ENCODE measurements at regions not wholly inside any gene's neighbourhood (a gene's known extent, or its start where the extent isn't known, plus 50 kb on each side); places are given as distances from the start of the nearest gene placed in this dataset.

GRCh38 chr11:80196041-80196440 lies 755.2 kb upstream of the TENM4 start:
- H4K91ac ChIP-seq (ENCODE audit: low read depth, low read length) = no peak overlapping the region
- H3K18ac ChIP-seq (ENCODE audit: low read length) = no peak overlapping the region
- H3K9ac ChIP-seq (ENCODE audit: low read length) = no peak overlapping the region

GRCh38 chr11:80194625-80195024 lies 753.8 kb upstream of the TENM4 start:
- Histone ChIP-seq H3K9me3 (ENCODE audit: insufficient read depth, low read depth, low read length) (no peaks in the 10 kb centered on the region), H3K18ac (ENCODE audit: low read length) (no peak overlapping the region), H3K27ac (ENCODE audit: low read depth, low read length) (no peak overlapping the region), H3K79me2 (ENCODE audit: control insufficient read depth, insufficient read depth, low read length, poor library complexity) (no peaks in the 10 kb centered on the region), H2AFZ (ENCODE audit: insufficient read depth, low read length, poor library complexity) (no peak overlapping the region), H2AK5ac (ENCODE audit: low read length) (no peak overlapping the region), H3K4me1 (ENCODE audit: control insufficient read depth in 1 of 2, insufficient read depth in 2 of 2, low read length in 2 of 2) (no peaks in the 10 kb centered on the region), H3K14ac (ENCODE audit: low read length) (no peak overlapping the region), H3K4ac (ENCODE audit: low read depth, low read length) (no peak overlapping the region), H2BK5ac (ENCODE audit: low read depth, low read length, poor library complexity) (no peak overlapping the region), H3K27me3 (ENCODE audit: insufficient read depth, low read length) (no peaks in the 10 kb centered on the region), H3K36me3 (ENCODE audit: control insufficient read depth in 1 of 2, insufficient read depth in 2 of 2, low read length in 2 of 2) (no peaks in the 10 kb centered on the region), H3K23ac (ENCODE audit: low read length) (no peak overlapping the region), H2BK120ac (ENCODE audit: insufficient read depth, low read length, poor library complexity) (no peak overlapping the region), H3K4me3 (ENCODE audit: low read depth, low read length) (no peak overlapping the region), H3K9ac (ENCODE audit: low read length) (no peak overlapping the region), H3K79me1 (ENCODE audit: low read length) (no peaks in the 10 kb centered on the region), H4K8ac (ENCODE audit: low read depth, low read length) (no peak overlapping the region), H3K4me2 (ENCODE audit: low read length) (no peak overlapping the region), H4K91ac (ENCODE audit: low read depth, low read length) (no peak overlapping the region), H2BK12ac (ENCODE audit: low read length) (no peak overlapping the region), H4K12ac (ENCODE audit: low read depth, low read length) (no peak overlapping the region)
- no CpG with 5 or more reads among the region's 1 CpG for WGBS (ENCODE audit: extremely low coverage, insufficient coverage, insufficient read length)
- no peak for DNase-seq

More at GRCh38 chr11:80196041-80196440, 755.2 kb upstream of the TENM4 start:
- no peak overlapping the region for H3K4me2 ChIP-seq (ENCODE audit: low read length)
- H3K4me3 ChIP-seq (ENCODE audit: low read depth, low read length) = no peak overlapping the region
- no peaks in the 10 kb centered on the region for H3K27me3 ChIP-seq (ENCODE audit: insufficient read depth, low read length)
- H3K79me1 ChIP-seq (ENCODE audit: low read length) = no peaks in the 10 kb centered on the region
- H2AK5ac ChIP-seq (ENCODE audit: low read length) = no peak overlapping the region
- H3K79me2 ChIP-seq (ENCODE audit: control insufficient read depth, insufficient read depth, low read length, poor library complexity) = no peaks in the 10 kb centered on the region
- H3K27ac ChIP-seq (ENCODE audit: low read depth, low read length) = no peak overlapping the region
- H2BK120ac ChIP-seq (ENCODE audit: insufficient read depth, low read length, poor library complexity) = no peak overlapping the region
- H2BK12ac ChIP-seq (ENCODE audit: low read length) = no peak overlapping the region
- no peaks in the 10 kb centered on the region for H3K36me3 ChIP-seq (ENCODE audit: control insufficient read depth in 1 of 2, insufficient read depth in 2 of 2, low read length in 2 of 2)
- no peak overlapping the region for H3K23ac ChIP-seq (ENCODE audit: low read length)
- no peak overlapping the region for H2AFZ ChIP-seq (ENCODE audit: insufficient read depth, low read length, poor library complexity)
- H3K4ac ChIP-seq (ENCODE audit: low read depth, low read length) = no peak overlapping the region
- DNase-seq = no peak
- H3K14ac ChIP-seq (ENCODE audit: low read length) = no peak overlapping the region
- H4K8ac ChIP-seq (ENCODE audit: low read depth, low read length) = no peak overlapping the region
- no peaks in the 10 kb centered on the region for H3K9me3 ChIP-seq (ENCODE audit: insufficient read depth, low read depth, low read length)
- no peaks in the 10 kb centered on the region for H3K4me1 ChIP-seq (ENCODE audit: control insufficient read depth in 1 of 2, insufficient read depth in 2 of 2, low read length in 2 of 2)
- no peak overlapping the region for H4K12ac ChIP-seq (ENCODE audit: low read depth, low read length)
- H2BK5ac ChIP-seq (ENCODE audit: low read depth, low read length, poor library complexity) = no peak overlapping the region

GRCh38 chr11:80194016-80194415 lies 753.2 kb upstream of the TENM4 start:
- no peak overlapping the region for H4K91ac ChIP-seq (ENCODE audit: low read depth, low read length)
- H2BK120ac ChIP-seq (ENCODE audit: insufficient read depth, low read length, poor library complexity) = no peak overlapping the region
- H3K23ac ChIP-seq (ENCODE audit: low read length) = no peak overlapping the region
- H3K4ac ChIP-seq (ENCODE audit: low read depth, low read length) = no peak overlapping the region
- H3K4me1 ChIP-seq (ENCODE audit: control insufficient read depth in 1 of 2, insufficient read depth in 2 of 2, low read length in 2 of 2) = no peaks in the 10 kb centered on the region
- H4K8ac ChIP-seq (ENCODE audit: low read depth, low read length) = no peak overlapping the region
- H3K18ac ChIP-seq (ENCODE audit: low read length) = no peak overlapping the region
- no peaks in the 10 kb centered on the region for H3K27me3 ChIP-seq (ENCODE audit: insufficient read depth, low read length)
- H3K4me3 ChIP-seq (ENCODE audit: low read depth, low read length) = no peak overlapping the region
- no peak for DNase-seq
- H2AK5ac ChIP-seq (ENCODE audit: low read length) = no peak overlapping the region
- H3K9ac ChIP-seq (ENCODE audit: low read length) = no peak overlapping the region
- no peaks in the 10 kb centered on the region for H3K79me1 ChIP-seq (ENCODE audit: low read length)
- no peak overlapping the region for H3K27ac ChIP-seq (ENCODE audit: low read depth, low read length)
- H2BK5ac ChIP-seq (ENCODE audit: low read depth, low read length, poor library complexity) = no peak overlapping the region
- no peak overlapping the region for H3K4me2 ChIP-seq (ENCODE audit: low read length)
- H3K36me3 ChIP-seq (ENCODE audit: control insufficient read depth in 1 of 2, insufficient read depth in 2 of 2, low read length in 2 of 2) = no peaks in the 10 kb centered on the region
- H3K14ac ChIP-seq (ENCODE audit: low read length) = no peak overlapping the region
- H3K79me2 ChIP-seq (ENCODE audit: control insufficient read depth, insufficient read depth, low read length, poor library complexity) = no peaks in the 10 kb centered on the region
- WGBS (ENCODE audit: extremely low coverage, insufficient coverage, insufficient read length) = no CpG with 5 or more reads among the region's 1 CpG
- no peak overlapping the region for H2AFZ ChIP-seq (ENCODE audit: insufficient read depth, low read length, poor library complexity)
- no peaks in the 10 kb centered on the region for H3K9me3 ChIP-seq (ENCODE audit: insufficient read depth, low read depth, low read length)
- H2BK12ac ChIP-seq (ENCODE audit: low read length) = no peak overlapping the region
- H4K12ac ChIP-seq (ENCODE audit: low read depth, low read length) = no peak overlapping the region

- Histone ChIP-seq H4K8ac (ENCODE audit: low read depth, low read length) (no peak overlapping the region), H3K9me3 (ENCODE audit: insufficient read depth, low read depth, low read length) (no peaks in the 10 kb centered on the region), H2BK5ac (ENCODE audit: low read depth, low read length, poor library complexity) (no peak overlapping the region), H4K12ac (ENCODE audit: low read depth, low read length) (no peak overlapping the region), H3K4me3 (ENCODE audit: low read depth, low read length) (no peak overlapping the region), H3K79me1 (ENCODE audit: low read length) (no peaks in the 10 kb centered on the region), H2AK5ac (ENCODE audit: low read length) (no peak overlapping the region), H3K9ac (ENCODE audit: low read length) (no peak overlapping the region), H2AFZ (ENCODE audit: insufficient read depth, low read length, poor library complexity) (no peak overlapping the region), H3K4me2 (ENCODE audit: low read length) (no peak overlapping the region), H2BK12ac (ENCODE audit: low read length) (no peak overlapping the region), H3K4ac (ENCODE audit: low read depth, low read length) (no peak overlapping the region), H3K14ac (ENCODE audit: low read length) (no peak overlapping the region), H3K4me1 (ENCODE audit: control insufficient read depth in 1 of 2, insufficient read depth in 2 of 2, low read length in 2 of 2) (no peaks in the 10 kb centered on the region), H3K27me3 (ENCODE audit: insufficient read depth, low read length) (no peaks in the 10 kb centered on the region), H3K36me3 (ENCODE audit: control insufficient read depth in 1 of 2, insufficient read depth in 2 of 2, low read length in 2 of 2) (no peaks in the 10 kb centered on the region), H4K91ac (ENCODE audit: low read depth, low read length) (no peak overlapping the region), H2BK120ac (ENCODE audit: insufficient read depth, low read length, poor library complexity) (no peak overlapping the region), H3K18ac (ENCODE audit: low read length) (no peak overlapping the region), H3K23ac (ENCODE audit: low read length) (no peak overlapping the region), H3K27ac (ENCODE audit: low read depth, low read length) (no peak overlapping the region), H3K79me2 (ENCODE audit: control insufficient read depth, insufficient read depth, low read length, poor library complexity) (no peaks in the 10 kb centered on the region)
- DNase-seq = no peak
- no CpG with 5 or more reads among the region's 2 CpGs for WGBS (ENCODE audit: extremely low coverage, insufficient coverage, insufficient read length)
Observed at GRCh38 chr11:80188076-80188627, 747.3 kb upstream of the TENM4 start.

Measured in trophoblast cell (in vitro differentiated cells and primary cell).